ENCODE measurements at regions not wholly inside any gene's neighbourhood (a gene's known extent, or its start where the extent isn't known, plus 50 kb on each side); places are given as distances from the start of the nearest gene placed in this dataset.

DNA sequence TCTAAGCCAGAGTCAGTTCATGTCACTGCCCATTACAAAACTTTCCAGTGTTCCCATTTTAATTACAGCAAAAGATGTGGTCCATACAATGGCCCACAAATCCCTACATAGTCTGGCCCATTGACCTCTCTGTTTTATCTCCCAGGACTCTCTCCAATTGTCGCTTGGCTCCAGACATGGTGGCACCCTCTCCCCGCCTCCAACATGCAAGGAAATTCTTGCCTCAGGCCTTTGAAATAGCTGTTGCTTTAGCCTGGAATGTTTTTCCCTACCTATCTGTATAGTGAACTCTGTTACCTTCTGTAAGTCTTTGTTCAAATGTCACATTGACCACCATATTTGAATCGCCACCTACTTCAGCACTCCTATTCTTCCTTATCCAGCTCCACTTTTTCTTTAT lies 377.3 kb upstream of the MCTP2 start:
- TF ChIP-seq GATA2 (IDR thresholded peaks at IDR 0.05; ENCODE audit: low read depth, low read length) = no peak
- no peak for TF ChIP-seq GATA3 (IDR thresholded peaks at IDR 0.05; ENCODE audit: low read depth, low read length)

Measured in SH-SY5Y (cell line).